Activated T-helper 2 cell treated with anti-CD3 and anti-CD28 coated beads, Interferon-gamma antibody, Interleukin-2, Interleukin-4, amounts not matched to agents 10 μg/mL and 5 μg/mL and 100 μg/mL, durations not matched to agents 14 hours and 24 hours and 36 hours (primary cell): ENCODE measurements at regions not wholly inside any gene's neighbourhood (a gene's known extent, or its start where the extent isn't known, plus 50 kb on each side); places are given as distances from the start of the nearest gene placed in this dataset.

Experiments used
- DNase-seq: peaks from one replicate; pipeline ENCODE4 v3.0.0; 2021; ENCODE audit warnings: low spot score
- H3K27ac Mint-ChIP-seq: one replicate; pipeline ENCODE4 v1.8.0; 2021; ENCODE audit warnings: mixed read lengths
- H3K27me3 Mint-ChIP-seq: one replicate; pipeline ENCODE4 v1.8.0; 2021; ENCODE audit warnings: low read depth, mixed read lengths
- H3K36me3 Mint-ChIP-seq: one replicate; pipeline ENCODE4 v1.8.0; 2021; ENCODE audit warnings: low read depth, mixed read lengths
- H3K4me1 Mint-ChIP-seq: one replicate; pipeline ENCODE4 v1.8.0; 2021; ENCODE audit warnings: low read depth, mixed read lengths
- H3K4me3 Mint-ChIP-seq: one replicate; pipeline ENCODE4 v1.8.0; 2021; ENCODE audit warnings: low read depth, mild to moderate bottlenecking, moderate library complexity, mixed read lengths
- H3K9me3 Mint-ChIP-seq: one replicate; pipeline ENCODE4 v1.8.0; 2021; ENCODE audit warnings: mixed read lengths
- intact Hi-C: fragments of 100-400 bp; cut with micrococcal nuclease; formaldehyde crosslinking; loops from one replicate; pipeline ENCODE4 v1.15.1; 2023

DNA sequence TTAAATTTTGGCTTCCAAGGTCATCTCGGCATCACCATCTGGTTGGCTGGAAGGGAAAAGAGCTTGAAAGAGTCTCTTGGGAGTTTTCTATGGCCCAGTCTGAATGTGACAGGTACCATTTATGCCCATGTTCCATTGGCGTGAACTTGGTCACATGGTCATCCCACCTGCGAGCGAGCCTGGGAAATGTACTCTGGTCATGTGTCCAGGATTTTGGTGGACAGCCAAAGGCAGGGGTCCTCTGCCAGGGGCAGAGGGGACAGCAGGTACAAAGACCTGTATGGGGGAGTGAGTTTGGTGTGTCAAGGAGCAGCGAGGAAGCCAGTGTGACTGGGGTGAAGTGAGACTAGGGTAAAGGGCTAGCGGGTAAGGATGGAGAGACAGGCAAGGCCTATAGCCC, 112.6 kb downstream of the CDC5L start:
- H3K27ac Mint-ChIP-seq: no peak overlapping the region
- no peaks in the 10 kb centered on the region for H3K9me3 Mint-ChIP-seq
- H3K4me1 Mint-ChIP-seq: no peaks in the 10 kb centered on the region
- peaks cover 3% of the 10 kb centered on the region for H3K27me3 Mint-ChIP-seq
- no peak overlapping the region for H3K4me3 Mint-ChIP-seq
- no peak for DNase-seq
- no peaks in the 10 kb centered on the region for H3K36me3 Mint-ChIP-seq
- intact Hi-C loops: no loop called here

- H3K27ac Mint-ChIP-seq: no peak overlapping the region
- no peaks in the 10 kb centered on the region for H3K36me3 Mint-ChIP-seq
- H3K4me3 Mint-ChIP-seq: no peak overlapping the region
- H3K27me3 Mint-ChIP-seq: peaks cover 3% of the 10 kb centered on the region
- no peak for DNase-seq
- intact Hi-C loops: no loop called here
- no peaks in the 10 kb centered on the region for H3K4me1 Mint-ChIP-seq
- H3K9me3 Mint-ChIP-seq: no peaks in the 10 kb centered on the region
Observed at GRCh38 chr6:44503471-44503870, 116.0 kb downstream of the CDC5L start.

DNA sequence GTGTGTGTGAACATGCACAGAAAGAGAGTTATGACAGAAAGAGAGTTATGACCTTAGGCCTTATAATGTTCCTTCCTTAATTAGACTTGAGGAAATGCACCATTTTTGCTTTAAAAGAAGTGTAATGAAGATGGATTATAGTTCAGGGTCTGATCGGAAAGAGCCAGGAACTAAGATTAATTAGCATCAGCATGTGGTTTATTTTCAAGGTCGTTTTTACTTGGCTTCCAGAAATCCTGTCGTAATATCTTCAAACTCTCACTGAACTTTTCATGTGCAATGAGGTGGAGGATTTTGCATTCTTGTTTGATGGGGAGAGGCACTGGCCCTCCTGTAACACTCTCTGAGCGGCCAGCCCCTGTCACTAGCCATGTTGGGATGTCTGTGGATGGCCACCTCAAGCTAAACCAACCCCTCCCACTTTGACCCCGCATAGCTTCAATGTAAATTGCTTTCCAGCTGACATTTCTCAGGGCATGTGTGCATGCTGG, 116.8 kb downstream of the CDC5L start:
- Mint-ChIP-seq H3K27ac (no peak overlapping the region), H3K4me3 (no peak overlapping the region), H3K36me3 (no peaks in the 10 kb centered on the region), H3K27me3 (peaks cover 6% of the 10 kb centered on the region), H3K9me3 (no peaks in the 10 kb centered on the region), H3K4me1 (no peaks in the 10 kb centered on the region)
- DNase-seq: no peak
- intact Hi-C loops: no loop called here

DNA sequence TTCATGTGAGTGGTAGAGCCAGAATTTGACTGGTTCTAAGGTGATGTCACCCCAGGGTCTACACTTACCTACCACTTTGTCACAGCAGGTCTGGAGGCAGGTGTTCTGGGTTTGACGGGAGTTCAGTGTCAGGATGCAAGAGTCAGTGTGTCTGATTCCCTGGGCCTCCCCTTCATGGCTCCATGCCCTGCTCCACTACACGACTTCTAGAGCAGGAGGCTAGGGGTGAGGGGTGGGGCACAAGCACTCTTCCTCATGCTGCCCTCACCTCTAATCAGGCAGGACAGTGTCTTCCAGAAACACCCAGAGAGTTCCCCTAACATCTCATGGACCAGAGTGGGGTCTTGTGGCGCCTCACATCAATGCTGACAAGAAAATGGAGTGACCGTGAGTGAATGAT, 118.2 kb downstream of the CDC5L start:
- intact Hi-C loops: no loop called here
- Mint-ChIP-seq H3K36me3 (no peaks in the 10 kb centered on the region), H3K4me1 (no peaks in the 10 kb centered on the region), H3K27me3 (peaks cover 8% of the 10 kb centered on the region), H3K4me3 (no peak overlapping the region), H3K9me3 (no peaks in the 10 kb centered on the region), H3K27ac (no peak overlapping the region)
- no peak for DNase-seq

- no peak overlapping the region for H3K27ac Mint-ChIP-seq
- H3K4me3 Mint-ChIP-seq: no peak overlapping the region
Observed at GRCh38 chr6:44507014-44507413, 119.5 kb downstream of the CDC5L start.

GRCh38 chr6:44508646-44509045, 121.1 kb downstream of the CDC5L start:
- no peaks in the 10 kb centered on the region for H3K9me3 Mint-ChIP-seq
- DNase-seq: no peak
- no peaks in the 10 kb centered on the region for H3K36me3 Mint-ChIP-seq
- no peak overlapping the region for H3K4me3 Mint-ChIP-seq
- peaks cover 13% of the 10 kb centered on the region for H3K27me3 Mint-ChIP-seq
- no peak overlapping the region for H3K27ac Mint-ChIP-seq
- intact Hi-C loops: no loop called here
- H3K4me1 Mint-ChIP-seq: no peaks in the 10 kb centered on the region

More at GRCh38 chr6:44507014-44507413, 119.5 kb downstream of the CDC5L start:
- Mint-ChIP-seq H3K9me3 (no peaks in the 10 kb centered on the region), H3K27me3 (peaks cover 11% of the 10 kb centered on the region), H3K4me1 (no peaks in the 10 kb centered on the region), H3K36me3 (no peaks in the 10 kb centered on the region)
- intact Hi-C loops: no loop called here
- no peak for DNase-seq

GRCh38 chr6:44511126-44511525, 123.6 kb downstream of the CDC5L start:
- DNase-seq: no peak
- no peak overlapping the region for H3K27ac Mint-ChIP-seq
- no peaks in the 10 kb centered on the region for H3K4me1 Mint-ChIP-seq
- peaks cover 16% of the 10 kb centered on the region for H3K27me3 Mint-ChIP-seq
- H3K36me3 Mint-ChIP-seq: no peaks in the 10 kb centered on the region
- intact Hi-C loops: no loop called here
- no peaks in the 10 kb centered on the region for H3K9me3 Mint-ChIP-seq
- H3K4me3 Mint-ChIP-seq: no peak overlapping the region

DNA sequence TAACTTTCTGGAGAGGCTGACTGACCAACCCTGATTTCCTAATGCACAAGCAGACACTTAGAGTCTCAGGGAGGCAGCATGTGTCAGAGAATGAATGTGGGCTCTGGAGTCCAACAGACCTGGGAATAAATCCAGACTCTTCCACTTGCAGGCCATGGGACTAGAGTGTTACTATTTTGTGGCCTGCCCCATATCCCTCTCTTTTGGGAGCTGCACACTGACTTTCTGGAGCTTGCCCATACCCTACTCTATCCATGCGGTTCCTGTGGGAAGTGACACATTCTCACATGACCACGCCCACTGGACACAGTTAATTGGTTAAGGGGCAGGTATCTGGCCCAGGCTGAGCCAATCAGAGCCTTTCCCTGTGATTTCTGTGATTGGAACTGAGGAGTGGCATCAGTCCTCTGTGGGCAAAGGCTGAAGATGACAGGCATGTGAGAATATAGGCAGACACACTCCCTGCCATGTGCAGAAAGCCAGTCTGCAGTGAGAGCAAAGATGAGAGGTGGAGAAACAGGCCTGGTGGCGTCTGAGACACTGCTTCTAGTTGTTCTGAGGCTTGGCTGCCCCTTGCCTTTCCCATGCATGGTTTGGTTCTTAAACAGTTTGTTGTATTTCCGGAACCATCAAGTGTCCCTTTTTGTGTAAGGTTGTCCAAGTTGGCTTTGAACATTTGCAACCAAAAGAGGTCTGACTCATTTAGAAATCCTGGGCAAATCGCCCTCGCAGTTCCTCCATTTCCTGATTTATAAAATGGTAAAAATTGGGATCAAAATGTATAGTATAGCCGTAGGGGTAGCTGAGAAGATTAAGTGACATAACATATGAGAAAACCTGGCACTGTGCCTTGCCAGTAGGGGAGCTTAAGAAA, 125.6 kb downstream of the CDC5L start:
- Mint-ChIP-seq H3K4me1 (no peaks in the 10 kb centered on the region), H3K27me3 (peaks cover 31% of the 10 kb centered on the region), H3K9me3 (no peaks in the 10 kb centered on the region), H3K27ac (no peak overlapping the region), H3K36me3 (no peaks in the 10 kb centered on the region), H3K4me3 (no peak overlapping the region)
- DNase-seq: no peak
- intact Hi-C loops: no loop called here

GRCh38 chr6:44514085-44514484, 126.6 kb downstream of the CDC5L start:
- peaks cover 39% of the 10 kb centered on the region for H3K27me3 Mint-ChIP-seq
- intact Hi-C loops: no loop called here
- no peak overlapping the region for H3K27ac Mint-ChIP-seq
- no peaks in the 10 kb centered on the region for H3K36me3 Mint-ChIP-seq
- no peak for DNase-seq
- H3K9me3 Mint-ChIP-seq: peaks cover 9% of the 10 kb centered on the region
- no peaks in the 10 kb centered on the region for H3K4me1 Mint-ChIP-seq
- H3K4me3 Mint-ChIP-seq: no peak overlapping the region

DNA sequence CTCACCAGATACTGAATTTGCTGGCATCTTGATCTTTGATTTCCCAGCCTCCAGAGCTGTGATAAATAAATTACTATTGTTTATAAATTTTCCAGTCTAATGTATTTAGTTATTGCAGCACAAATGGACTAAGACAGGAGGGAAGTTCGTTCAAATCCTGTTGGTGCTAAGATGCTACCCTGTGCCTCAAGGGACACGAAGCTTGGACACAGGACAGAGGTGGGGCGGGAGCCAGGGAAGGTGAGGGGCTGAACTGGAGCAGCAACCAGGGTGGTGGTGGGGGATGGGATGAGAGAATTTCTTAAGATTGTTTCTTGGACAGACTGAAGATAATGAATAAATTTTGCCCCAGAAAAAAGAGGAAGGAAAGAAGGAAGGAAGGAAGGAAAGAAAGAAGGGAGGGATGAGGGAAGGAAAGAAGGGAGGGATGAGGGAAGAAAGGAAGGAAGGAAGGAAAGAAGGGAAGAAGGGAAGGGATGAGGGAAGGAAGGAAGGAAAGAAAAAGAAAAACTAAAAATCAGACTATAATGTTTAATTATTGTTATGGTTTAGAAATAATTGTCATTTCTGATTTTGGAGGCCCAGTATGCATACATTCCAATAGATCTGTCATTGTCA, 127.2 kb downstream of the CDC5L start:
- no peak for DNase-seq

DNA sequence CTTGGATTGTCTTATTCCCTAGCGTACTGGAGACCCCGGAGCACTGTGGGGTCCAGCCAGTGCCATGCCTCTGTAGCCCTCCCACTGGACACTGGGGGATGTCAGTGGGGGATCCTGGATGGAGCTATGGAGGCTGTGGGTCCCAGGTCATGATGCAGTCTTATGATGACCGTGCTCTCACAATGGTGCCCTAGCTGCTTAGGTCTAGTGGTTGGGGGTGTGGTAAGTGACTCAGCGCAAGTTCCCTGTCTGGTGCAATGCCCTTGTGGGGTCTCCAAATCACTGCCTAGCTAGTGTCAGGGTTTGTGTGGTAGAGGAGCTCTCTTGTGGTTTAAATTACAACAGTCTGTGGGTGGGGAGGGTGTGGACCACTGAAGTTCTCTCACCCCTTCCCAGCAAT, 135.4 kb downstream of the CDC5L start:
- intact Hi-C loops: no loop called here
- no peak overlapping the region for H3K27ac Mint-ChIP-seq
- peaks cover 23% of the 10 kb centered on the region for H3K27me3 Mint-ChIP-seq
- peaks cover 25% of the 10 kb centered on the region for H3K4me1 Mint-ChIP-seq
- no peak overlapping the region for H3K4me3 Mint-ChIP-seq
- no peak for DNase-seq
- H3K9me3 Mint-ChIP-seq: peaks cover 37% of the 10 kb centered on the region
- H3K36me3 Mint-ChIP-seq: peaks cover 7% of the 10 kb centered on the region

More for the DNA sequence above, 127.2 kb downstream of the CDC5L start:
- Mint-ChIP-seq H3K27me3 (peaks cover 42% of the 10 kb centered on the region), H3K4me1 (no peaks in the 10 kb centered on the region), H3K27ac (no peak overlapping the region), H3K4me3 (no peak overlapping the region), H3K9me3 (peaks cover 15% of the 10 kb centered on the region), H3K36me3 (no peaks in the 10 kb centered on the region)
- intact Hi-C loops: no loop called here

DNA sequence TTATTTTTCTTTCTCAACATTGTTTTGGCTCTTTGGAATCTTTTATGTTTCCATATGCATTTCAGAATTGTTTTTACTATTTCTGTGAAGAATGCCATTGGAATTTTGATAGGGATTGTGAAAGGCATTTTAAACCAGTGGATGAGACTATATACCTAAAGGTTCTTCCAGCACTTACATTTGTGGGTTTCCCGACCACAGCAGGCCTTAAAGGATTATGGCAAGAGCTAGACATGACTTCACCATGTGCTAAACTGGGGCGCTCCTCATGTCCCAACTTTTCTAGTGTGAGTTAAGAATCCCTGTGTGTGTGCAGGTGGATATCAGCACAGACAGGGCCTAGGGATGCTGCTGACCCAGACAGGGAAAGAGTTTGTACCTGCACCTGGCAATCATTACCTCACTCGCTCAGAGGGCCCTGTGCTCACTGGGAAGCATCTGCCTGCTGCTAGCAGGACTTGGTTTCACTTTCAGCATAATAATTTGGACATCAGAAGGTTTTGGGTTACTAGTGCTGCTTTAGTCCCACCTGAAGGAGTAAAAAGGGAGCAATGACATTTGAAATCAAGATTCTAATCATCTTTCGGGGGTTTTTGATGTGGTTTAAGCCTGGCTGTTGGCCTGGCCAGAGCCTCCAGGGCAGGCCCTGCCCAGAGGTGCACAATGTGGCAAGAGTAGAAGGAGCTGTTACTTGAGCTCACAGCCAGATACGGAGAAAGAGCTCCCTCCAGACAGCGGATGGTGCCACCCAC, 137.1 kb downstream of the CDC5L start:
- peaks cover 9% of the 10 kb centered on the region for H3K27me3 Mint-ChIP-seq
- H3K4me1 Mint-ChIP-seq: peaks cover 27% of the 10 kb centered on the region
- H3K27ac Mint-ChIP-seq: no peak overlapping the region
- DNase-seq: no peak
- peaks cover 22% of the 10 kb centered on the region for H3K9me3 Mint-ChIP-seq
- intact Hi-C loops: no loop called here
- no peak overlapping the region for H3K4me3 Mint-ChIP-seq
- peaks cover 7% of the 10 kb centered on the region for H3K36me3 Mint-ChIP-seq
